Mesothelial cell of epicardium (in vitro differentiated cells): ENCODE measurements at regions not wholly inside any gene's neighbourhood (a gene's known extent, or its start where the extent isn't known, plus 50 kb on each side); places are given as distances from the start of the nearest gene placed in this dataset.

Source experiments
- DNase-seq, 2 experiments: peaks; one replicate each; pipeline ENCODE4 v3.0.0; 2021; ENCODE audit warnings: low spot score in 2 of 2; ENCODE audit not compliant: unreplicated experiment in 2 of 2
- H3K27ac Mint-ChIP-seq: 2 replicates; pipeline ENCODE4 v1.8.0; 2021; ENCODE audit warnings: mixed read lengths
- H3K27me3 Mint-ChIP-seq: 2 replicates; pipeline ENCODE4 v1.8.0; 2021; ENCODE audit warnings: low read depth, mixed read lengths
- H3K36me3 Mint-ChIP-seq: 2 replicates; pipeline ENCODE4 v1.8.0; 2021; ENCODE audit warnings: mixed read lengths
- H3K4me1 Mint-ChIP-seq: 2 replicates; pipeline ENCODE4 v1.8.0; 2021; ENCODE audit warnings: mixed read lengths
- H3K4me3 Mint-ChIP-seq: 2 replicates; pipeline ENCODE4 v1.8.0; 2021; ENCODE audit warnings: mild to moderate bottlenecking, moderate library complexity, mixed read lengths
- H3K9me3 Mint-ChIP-seq: 2 replicates; pipeline ENCODE4 v1.8.0; 2021; ENCODE audit warnings: mixed read lengths
- CTCF ChIP-seq: fragments of 200-600 bp; sonication (generic); IDR thresholded peaks from one replicate; pipeline ENCODE4 v1.5.0; 2021; ENCODE audit warnings: antibody characterized with exemption; ENCODE audit not compliant: unreplicated experiment

- TF ChIP-seq CTCF: no peak
- Mint-ChIP-seq H3K9me3 (no peaks in the 10 kb centered on the region), H3K4me3 (no peak overlapping the region), H3K4me1 (peaks cover 14% of the 10 kb centered on the region), H3K27ac (no peak overlapping the region), H3K27me3 (no peaks in the 10 kb centered on the region), H3K36me3 (no peaks in the 10 kb centered on the region)
- DNase-seq: no peak
Observed at GRCh38 chr1:56190806-56191365, 388.5 kb downstream of the PLPP3 start.

- Mint-ChIP-seq H3K4me1 (peaks cover 20% of the 10 kb centered on the region), H3K27ac (no peak overlapping the region), H3K36me3 (no peaks in the 10 kb centered on the region), H3K27me3 (no peaks in the 10 kb centered on the region), H3K9me3 (no peaks in the 10 kb centered on the region), H3K4me3 (no peak overlapping the region)
- no peak for TF ChIP-seq CTCF
- no peak for DNase-seq
Observed at GRCh38 chr1:56189946-56190805, 389.2 kb downstream of the PLPP3 start.

GRCh38 chr1:56189454-56189853, 389.9 kb downstream of the PLPP3 start:
- no peak for DNase-seq
- Mint-ChIP-seq H3K4me3 (no peak overlapping the region), H3K9me3 (no peaks in the 10 kb centered on the region), H3K27me3 (no peaks in the 10 kb centered on the region), H3K4me1 (peaks cover 23% of the 10 kb centered on the region), H3K36me3 (no peaks in the 10 kb centered on the region), H3K27ac (no peak overlapping the region)
- no peak for TF ChIP-seq CTCF

- no peak for TF ChIP-seq CTCF
- Mint-ChIP-seq H3K27me3 (no peaks in the 10 kb centered on the region), H3K36me3 (no peaks in the 10 kb centered on the region), H3K4me1 (peaks cover 27% of the 10 kb centered on the region), H3K27ac (no peak overlapping the region), H3K4me3 (no peak overlapping the region), H3K9me3 (no peaks in the 10 kb centered on the region)
- DNase-seq: no peak
Observed at GRCh38 chr1:56188855-56189254, 390.5 kb downstream of the PLPP3 start.

- Mint-ChIP-seq H3K27me3 (no peaks in the 10 kb centered on the region), H3K27ac (no peak overlapping the region), H3K4me1 (peaks cover 31% of the 10 kb centered on the region), H3K36me3 (no peaks in the 10 kb centered on the region), H3K9me3 (no peaks in the 10 kb centered on the region), H3K4me3 (no peak overlapping the region)
- no peak for TF ChIP-seq CTCF
- no peak for DNase-seq
Observed at GRCh38 chr1:56188221-56188620, 391.1 kb downstream of the PLPP3 start.
